Stimulated activated CD4-positive, alpha-beta T cell treated with anti-CD3 and anti-CD28 coated beads, Interleukin-2, amount 100 ng/mL, for 24 hours (primary cell): ENCODE measurements at regions not wholly inside any gene's neighbourhood (a gene's known extent, or its start where the extent isn't known, plus 50 kb on each side); places are given as distances from the start of the nearest gene placed in this dataset.

ENCODE experiments used
- DNase-seq, 2 donors: peaks; one replicate each; pipeline ENCODE4 v3.0.0-alpha.2; 2020

DNA sequence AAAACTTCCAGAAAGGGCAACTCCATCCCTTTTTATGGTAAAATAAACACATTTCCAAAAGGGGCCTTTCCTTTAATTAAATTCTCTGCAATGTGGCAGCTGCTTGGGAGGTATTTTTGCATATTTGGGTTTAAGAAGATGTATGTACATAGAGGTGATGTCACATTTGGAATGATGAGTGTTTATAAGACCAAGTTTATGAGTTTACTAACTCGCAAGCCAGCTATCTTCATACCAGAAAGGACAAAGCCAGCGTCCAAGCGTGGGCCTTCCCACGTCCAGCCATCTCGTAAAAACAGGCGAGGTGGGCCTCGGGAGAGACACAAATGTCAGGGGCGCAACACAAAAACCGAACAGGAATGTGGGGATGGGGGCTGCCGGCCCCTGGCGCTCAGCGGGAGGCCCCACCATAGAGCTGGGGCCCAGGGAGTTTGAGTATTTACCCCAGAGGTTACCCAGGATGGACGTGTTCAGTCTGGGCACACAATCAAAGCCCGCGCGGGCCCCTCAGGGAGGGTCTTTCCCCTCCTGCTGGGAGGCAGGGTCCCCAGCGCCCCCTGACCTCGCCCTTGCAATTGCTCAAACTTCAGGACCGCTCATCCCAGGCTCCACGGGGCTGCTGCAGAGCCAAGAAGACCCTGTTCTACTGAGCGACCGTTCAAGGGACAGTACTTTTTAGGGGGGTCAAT lies 137.3 kb downstream of the TWIST2 start:
- DNase-seq = no peak

DNA sequence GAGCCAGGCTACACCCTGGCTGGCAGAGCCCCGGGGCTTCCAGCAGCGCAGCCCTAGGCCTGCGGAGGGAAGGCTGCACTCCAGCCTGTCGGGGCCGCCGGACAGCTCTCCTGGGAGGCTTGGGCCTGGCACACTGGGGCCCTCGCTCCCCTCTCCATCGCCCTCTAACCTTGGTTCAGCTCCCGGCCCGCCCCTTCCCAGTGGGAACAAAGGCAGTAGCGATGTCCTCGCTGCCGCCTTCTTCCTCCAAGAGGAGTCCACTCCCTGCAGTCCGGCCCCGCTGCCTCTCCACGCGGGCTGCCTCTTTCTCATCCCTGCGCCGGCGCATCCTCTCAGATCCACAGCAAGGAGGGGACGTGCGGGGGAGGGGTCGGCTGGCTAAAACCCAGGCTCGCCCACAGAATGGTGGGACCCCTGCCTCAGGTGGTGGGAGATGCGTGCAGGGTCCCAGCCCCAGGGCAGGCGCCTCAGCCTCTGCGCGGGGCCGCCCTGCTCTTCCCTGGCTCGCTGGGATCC lies 138.1 kb downstream of the TWIST2 start:
- DNase-seq = no peak

DNA sequence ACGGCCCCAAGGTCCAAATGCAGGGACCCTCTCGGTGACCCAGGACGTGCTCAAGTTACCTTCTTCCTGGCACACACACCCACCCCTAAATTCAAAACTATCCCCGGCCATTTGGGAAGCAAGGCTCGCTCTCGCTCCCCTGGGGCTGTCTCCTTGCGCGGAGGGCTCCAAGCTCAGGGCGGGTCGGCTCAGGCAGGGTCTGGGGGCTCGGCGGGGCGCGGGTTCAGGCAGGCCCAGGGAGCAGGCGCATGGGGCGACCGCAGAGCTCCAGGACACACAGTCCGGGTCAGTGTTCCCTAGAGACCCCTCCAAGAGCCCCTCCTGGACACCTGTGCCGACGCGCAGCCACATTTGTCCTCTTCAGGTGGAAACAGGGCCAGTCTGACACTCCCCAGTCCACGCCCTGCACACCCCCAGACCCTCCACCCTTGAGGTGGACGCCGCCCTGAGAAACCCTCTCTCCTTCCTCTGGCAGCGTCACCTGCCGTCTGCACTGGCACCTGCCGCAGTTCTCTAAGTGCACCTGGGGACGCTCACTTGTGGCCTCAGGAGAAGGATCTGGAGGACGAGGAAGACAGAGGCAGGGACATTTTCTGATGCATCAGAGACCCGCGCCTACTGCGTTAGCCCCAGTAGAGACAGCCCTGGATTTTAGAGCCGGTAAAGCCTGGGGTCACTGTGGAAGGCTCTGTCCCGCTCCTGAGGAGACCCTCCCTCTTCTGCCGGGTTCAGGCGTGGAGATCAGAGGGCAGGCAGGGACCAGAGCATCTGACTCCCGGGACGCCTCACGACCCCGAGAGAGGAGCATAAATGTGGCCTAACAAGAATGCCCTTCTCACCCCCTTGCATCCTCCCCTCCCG lies 138.8 kb downstream of the TWIST2 start:
- peak in 1 of 2 donors; percentile 11 for DNase-seq

DNA sequence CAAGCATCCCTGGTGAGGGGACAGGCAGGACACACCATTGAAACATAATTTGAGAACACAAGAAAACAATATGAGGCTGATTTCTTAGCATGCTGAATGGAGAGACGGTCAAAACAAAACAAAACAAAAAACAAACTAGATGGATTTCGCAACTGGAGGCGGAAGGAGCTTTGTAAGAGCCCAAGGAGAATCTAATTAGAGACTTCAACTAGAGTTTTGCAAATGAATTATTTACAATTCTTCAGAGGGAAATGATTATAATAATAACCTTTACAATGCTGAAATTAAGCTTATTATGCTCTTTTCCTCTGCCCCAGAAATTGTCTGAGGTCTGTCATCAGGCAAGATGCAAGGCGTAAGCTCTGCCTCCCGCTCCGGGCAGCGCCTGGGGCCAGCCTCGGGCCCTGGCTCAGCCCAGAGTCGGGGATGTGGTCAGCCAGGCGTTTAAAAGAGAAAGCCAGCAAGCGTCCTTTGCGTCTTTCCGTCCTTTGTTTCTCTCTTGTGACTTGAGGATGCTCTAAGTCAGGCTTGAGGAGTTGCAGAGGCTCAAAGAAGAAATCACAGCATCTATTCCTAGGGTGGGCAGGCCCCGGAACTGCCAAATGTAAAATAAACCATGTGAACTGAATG lies 139.6 kb downstream of the TWIST2 start:
- DNase-seq = no peak

DNA sequence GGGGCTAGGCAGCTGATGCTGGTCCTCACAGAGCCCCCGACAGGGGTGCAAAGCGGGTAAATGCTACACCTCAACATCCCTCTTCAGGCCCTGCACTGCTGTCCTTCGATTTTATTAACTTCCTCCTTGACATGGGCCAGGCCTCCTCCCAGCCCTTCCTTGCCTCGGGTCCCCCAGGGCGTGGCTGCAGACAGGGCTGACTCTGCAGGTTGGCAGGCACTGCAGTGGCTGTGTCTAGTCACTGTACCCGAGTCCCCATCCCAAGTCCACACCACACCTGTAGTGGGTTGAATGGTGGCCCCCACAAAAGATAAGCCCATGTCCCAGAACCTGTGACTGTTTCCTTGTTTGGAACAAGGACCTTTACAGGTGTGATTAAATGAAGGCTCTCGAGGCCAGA lies 140.2 kb downstream of the TWIST2 start:
- no peak for DNase-seq

DNA sequence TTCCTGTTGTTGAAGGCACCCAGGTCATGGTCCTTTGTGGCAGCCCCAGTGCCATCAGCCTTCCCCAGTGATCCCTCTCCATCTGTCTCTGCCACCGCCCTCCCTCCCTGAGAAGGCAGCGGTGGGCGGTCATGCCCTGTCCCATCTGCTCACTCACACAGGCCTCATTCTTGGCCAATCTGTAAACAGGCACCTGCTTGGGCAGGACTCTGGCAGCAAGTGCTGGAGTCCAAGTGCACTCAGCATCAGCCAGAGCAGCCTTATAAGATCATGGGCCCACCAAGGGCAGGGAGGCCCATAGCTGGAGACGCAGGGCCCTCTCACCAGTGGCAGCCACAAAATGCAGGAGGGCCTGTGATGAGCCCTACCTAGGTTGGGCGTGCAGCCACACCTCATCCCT lies 140.9 kb downstream of the TWIST2 start:
- no peak for DNase-seq

DNA sequence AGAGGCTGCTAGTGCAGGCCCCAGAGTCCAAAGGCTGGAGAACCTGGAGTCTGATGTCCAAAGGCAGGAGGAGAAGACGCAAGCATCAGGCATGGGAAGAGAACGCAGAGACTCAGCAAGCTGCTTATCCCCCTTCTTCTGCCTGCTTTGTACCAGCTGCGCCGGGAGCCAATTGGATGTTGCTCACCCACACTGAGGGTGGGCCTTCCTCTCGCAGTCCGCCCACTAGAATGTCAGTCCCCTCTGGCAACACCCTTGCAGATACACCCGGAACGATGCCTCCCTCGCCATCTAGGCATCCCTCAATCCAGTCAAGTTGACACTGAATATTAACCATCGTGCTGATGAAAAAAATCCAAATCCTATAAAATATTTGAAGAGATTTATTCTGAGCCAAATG lies 141.6 kb downstream of the TWIST2 start:
- DNase-seq = no peak

DNA sequence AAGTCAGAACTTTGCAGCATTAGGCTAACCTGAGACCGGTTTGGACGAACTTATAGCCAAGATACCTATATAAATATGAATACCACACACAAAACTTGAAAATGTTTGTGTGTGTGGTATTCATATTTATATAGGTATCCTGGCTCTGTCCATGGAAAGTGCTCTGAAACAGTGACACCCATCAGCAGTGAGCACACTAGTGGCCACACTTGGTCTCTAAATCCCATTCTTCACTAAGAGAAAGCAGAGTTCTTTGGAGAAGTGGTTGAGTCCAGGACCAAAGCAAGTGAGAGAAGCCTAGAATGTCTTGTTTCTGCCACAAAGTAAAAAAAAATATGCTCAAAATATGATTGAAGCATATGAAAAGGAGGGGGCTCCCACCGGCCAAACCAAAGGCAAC lies 146.5 kb downstream of the TWIST2 start:
- DNase-seq = no peak

DNA sequence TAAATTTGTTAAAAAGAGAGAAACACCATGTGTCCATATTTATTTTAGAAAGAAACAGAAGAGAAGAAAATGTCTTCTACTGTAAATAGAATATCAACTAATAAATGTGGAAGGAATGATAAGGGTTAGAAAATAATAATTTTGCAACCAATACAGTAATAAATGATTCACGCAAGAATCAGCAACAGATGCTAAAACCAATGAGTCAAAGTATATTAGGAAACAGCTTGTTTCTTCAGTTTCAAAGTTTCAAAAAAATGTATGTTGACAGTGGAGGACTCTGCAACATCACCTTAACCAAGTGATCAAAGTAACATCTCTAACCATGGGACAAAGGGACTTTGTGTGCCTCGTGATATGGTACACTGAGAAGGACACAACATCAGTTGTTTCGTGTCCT lies 147.0 kb downstream of the TWIST2 start:
- DNase-seq = no peak

DNA sequence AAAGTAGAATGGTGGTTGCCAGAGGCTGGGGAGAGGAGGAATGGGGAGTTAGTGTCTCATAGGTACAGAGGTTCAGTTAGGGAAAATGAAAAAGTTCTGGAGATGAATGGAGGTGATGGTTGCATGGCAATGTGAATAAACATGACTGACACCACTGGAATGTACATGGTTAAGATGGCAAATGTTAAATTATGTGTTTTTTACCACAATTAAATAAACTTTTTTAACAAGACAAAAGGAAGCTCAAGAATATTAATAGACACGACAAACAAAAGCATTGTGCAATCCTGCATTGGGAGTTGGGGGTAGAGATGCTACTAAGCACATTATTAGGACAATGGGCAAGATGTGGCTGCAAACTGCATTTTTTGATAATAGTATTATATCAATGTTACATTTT lies 147.7 kb downstream of the TWIST2 start:
- no peak for DNase-seq

DNA sequence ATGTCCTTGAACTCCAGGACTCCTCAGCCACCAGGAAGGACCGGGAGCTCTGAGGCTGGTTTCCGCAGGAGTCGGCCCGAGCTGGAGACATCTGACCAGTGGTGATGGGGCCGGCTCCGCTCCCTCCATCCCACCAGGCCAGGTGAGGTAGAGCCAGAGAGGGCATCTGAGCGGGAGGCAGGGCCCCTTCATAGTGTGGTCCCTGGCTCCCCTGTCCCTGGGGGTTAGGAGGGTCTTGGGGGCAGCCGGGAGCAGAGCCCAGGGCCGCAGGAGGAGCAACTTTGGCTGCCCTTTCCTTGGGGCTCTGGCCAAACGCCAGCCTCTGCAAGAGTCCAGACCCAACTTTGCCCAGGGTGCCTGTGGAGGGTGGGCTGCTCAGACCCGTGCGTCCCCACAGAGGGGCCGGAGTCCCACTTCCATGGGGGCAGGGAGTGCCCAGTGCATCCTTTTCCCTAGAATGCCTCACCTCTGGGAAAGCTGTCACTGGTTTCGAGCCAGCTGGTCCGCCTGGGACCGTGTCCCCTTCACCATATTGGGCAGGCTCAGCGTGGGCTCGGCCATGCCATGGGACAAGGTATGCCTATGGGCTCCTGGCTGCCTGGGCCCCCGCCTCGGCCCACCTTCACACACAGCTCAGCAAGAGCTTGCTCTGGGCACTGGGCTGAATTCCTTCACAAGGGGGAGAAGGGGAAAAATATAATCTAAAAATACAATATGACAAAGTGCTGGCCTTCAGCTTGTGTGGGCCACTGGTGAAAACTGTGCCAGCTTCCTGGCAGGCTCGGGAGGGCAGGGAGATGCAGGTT lies 148.6 kb downstream of the TWIST2 start:
- DNase-seq = no peak

DNA sequence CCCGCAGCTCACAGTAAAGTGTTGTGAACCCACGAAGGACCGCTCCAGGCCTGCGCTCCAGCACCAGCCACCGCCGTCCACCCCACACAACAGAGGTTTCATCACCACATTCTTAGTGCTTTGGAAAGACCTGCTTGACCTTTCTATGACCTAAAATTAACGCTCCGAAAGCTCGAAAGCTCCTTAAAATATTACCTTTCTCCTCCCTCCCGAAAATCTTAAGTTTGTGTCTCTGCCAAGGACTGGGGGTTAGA lies 149.2 kb downstream of the TWIST2 start:
- DNase-seq = no peak

DNA sequence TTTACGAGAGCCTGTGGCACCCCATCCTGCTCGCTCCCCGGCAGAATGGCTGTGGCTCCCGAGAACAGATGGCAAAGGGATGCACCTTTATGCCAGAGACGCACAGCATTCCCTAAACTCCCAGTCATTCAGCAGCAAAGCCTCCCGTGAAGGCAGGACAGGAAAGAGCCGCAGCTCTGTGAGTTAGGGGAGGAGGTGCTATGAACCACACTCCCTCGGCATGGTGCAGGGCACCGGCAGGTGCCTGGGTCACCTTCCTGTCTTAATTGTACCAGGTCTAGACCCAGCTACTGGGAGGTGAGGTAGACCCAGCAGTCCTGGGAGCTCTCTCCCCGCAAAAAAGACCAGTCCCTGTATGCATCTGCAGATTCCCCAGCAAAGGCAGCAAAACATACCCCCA lies 149.8 kb downstream of the TWIST2 start:
- no peak for DNase-seq
